ENCODE measurements at regions not wholly inside any gene's neighbourhood (a gene's known extent, or its start where the extent isn't known, plus 50 kb on each side); places are given as distances from the start of the nearest gene placed in this dataset.

DNA sequence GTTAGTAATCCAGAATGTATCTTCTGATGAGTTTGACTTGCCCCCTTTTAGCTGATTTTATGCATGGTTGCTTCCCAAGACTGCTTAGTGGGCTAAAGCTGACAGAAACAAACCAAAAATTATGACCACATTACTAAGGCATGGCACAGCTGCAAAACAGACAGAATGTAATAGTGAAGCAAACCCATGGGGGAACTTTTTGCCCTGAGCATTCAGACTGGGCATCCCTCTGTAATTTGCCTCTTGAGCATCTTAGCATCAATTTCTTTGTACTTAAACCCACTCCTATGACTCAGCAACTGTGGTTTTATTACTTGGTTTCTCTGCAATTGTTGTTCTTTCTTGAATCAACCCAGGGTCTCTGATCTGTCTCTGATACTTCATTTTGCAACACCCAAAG lies 487.3 kb upstream of the DCC start:
- TF ChIP-seq, protein P1, sequence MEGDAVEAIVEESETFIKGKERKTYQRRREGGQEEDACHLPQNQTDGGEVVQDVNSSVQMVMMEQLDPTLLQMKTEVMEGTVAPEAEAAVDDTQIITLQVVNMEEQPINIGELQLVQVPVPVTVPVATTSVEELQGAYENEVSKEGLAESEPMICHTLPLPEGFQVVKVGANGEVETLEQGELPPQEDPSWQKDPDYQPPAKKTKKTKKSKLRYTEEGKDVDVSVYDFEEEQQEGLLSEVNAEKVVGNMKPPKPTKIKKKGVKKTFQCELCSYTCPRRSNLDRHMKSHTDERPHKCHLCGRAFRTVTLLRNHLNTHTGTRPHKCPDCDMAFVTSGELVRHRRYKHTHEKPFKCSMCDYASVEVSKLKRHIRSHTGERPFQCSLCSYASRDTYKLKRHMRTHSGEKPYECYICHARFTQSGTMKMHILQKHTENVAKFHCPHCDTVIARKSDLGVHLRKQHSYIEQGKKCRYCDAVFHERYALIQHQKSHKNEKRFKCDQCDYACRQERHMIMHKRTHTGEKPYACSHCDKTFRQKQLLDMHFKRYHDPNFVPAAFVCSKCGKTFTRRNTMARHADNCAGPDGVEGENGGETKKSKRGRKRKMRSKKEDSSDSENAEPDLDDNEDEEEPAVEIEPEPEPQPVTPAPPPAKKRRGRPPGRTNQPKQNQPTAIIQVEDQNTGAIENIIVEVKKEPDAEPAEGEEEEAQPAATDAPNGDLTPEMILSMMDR (IDR thresholded peaks at IDR 0.05): no peak
- TF ChIP-seq POLR2A (IDR thresholded peaks at IDR 0.05): no peak

Measured in uterus (tissue), 2 donors.